ENCODE measurements at regions not wholly inside any gene's neighbourhood (a gene's known extent, or its start where the extent isn't known, plus 50 kb on each side); places are given as distances from the start of the nearest gene placed in this dataset.

GRCh38 chr10:80924063-80924952 lies 386.6 kb downstream of the SH2D4B start:
- peak; percentile 60 to 83 (median 67) for TF ChIP-seq CTCF (IDR thresholded peaks at IDR 0.05)
- TF ChIP-seq POLR2A (IDR thresholded peaks at IDR 0.05) = no peak
